ENCODE measurements at regions not wholly inside any gene's neighbourhood (a gene's known extent, or its start where the extent isn't known, plus 50 kb on each side); places are given as distances from the start of the nearest gene placed in this dataset.

GRCh38 chr14:56490379-56490778 is 89.2 kb upstream of the TMEM260 start:
- DNase-seq (ENCODE audit: extremely low read depth in 1 of 11, low read depth in 9 of 11, low spot score in 4 of 11) = no peak

GRCh38 chr14:56491299-56492285 is 88.0 kb upstream of the TMEM260 start:
- DNase-seq (ENCODE audit: extremely low read depth in 1 of 11, low read depth in 9 of 11, low spot score in 4 of 11) = peak in 10 of 11 donors; percentile 34 to 73 (median 56)

- DNase-seq (ENCODE audit: extremely low read depth in 1 of 11, low read depth in 9 of 11, low spot score in 4 of 11) = no peak
Measured at GRCh38 chr14:56494167-56494566, 85.4 kb upstream of the TMEM260 start.

GRCh38 chr14:56498112-56498511 is 81.5 kb upstream of the TMEM260 start:
- DNase-seq (ENCODE audit: extremely low read depth in 1 of 11, low read depth in 9 of 11, low spot score in 4 of 11) = no peak

- no peak for DNase-seq (ENCODE audit: extremely low read depth in 1 of 11, low read depth in 9 of 11, low spot score in 4 of 11)
Measured at GRCh38 chr14:56501909-56502530, 77.6 kb upstream of the TMEM260 start.

GRCh38 chr14:56505361-56505760 is 74.2 kb upstream of the TMEM260 start:
- no peak for DNase-seq (ENCODE audit: extremely low read depth in 1 of 11, low read depth in 9 of 11, low spot score in 4 of 11)

GRCh38 chr14:56512521-56512920 is 67.1 kb upstream of the TMEM260 start:
- no peak for DNase-seq (ENCODE audit: extremely low read depth in 1 of 11, low read depth in 9 of 11, low spot score in 4 of 11)

GRCh38 chr14:56514663-56515371 is 64.8 kb upstream of the TMEM260 start:
- DNase-seq (ENCODE audit: extremely low read depth in 1 of 11, low read depth in 9 of 11, low spot score in 4 of 11) = no peak

GRCh38 chr14:56515739-56516138 is 63.9 kb upstream of the TMEM260 start:
- no peak for DNase-seq (ENCODE audit: extremely low read depth in 1 of 11, low read depth in 9 of 11, low spot score in 4 of 11)

- DNase-seq (ENCODE audit: extremely low read depth in 1 of 11, low read depth in 9 of 11, low spot score in 4 of 11) = no peak
Measured at GRCh38 chr14:56522403-56522802, 57.2 kb upstream of the TMEM260 start.

GRCh38 chr14:56524971-56525677 is 54.5 kb upstream of the TMEM260 start:
- DNase-seq (ENCODE audit: extremely low read depth in 1 of 11, low read depth in 9 of 11, low spot score in 4 of 11) = no peak

- DNase-seq (ENCODE audit: extremely low read depth in 1 of 11, low read depth in 9 of 11, low spot score in 4 of 11) = no peak
Measured at GRCh38 chr14:56528927-56529326, 50.7 kb upstream of the TMEM260 start.
